ENCODE measurements at regions not wholly inside any gene's neighbourhood (a gene's known extent, or its start where the extent isn't known, plus 50 kb on each side); places are given as distances from the start of the nearest gene placed in this dataset.

- TF ChIP-seq CTCF (IDR thresholded peaks at IDR 0.05; ENCODE audit: insufficient read depth, low read depth, low read length) = no peak
- no peak overlapping the region for H3K4me3 ChIP-seq (ENCODE audit: low read depth, low read length)
- no peak for DNase-seq (ENCODE audit: low read depth)
These were observed 66.1 kb upstream of the PAX2 start for GRCh38 chr10:100679327-100679726.

- DNase-seq (ENCODE audit: low read depth) = no peak
- H3K4me3 ChIP-seq (ENCODE audit: low read depth, low read length) = no peak overlapping the region
- no peak for TF ChIP-seq CTCF (IDR thresholded peaks at IDR 0.05; ENCODE audit: insufficient read depth, low read depth, low read length)
These were observed 62.4 kb upstream of the PAX2 start for GRCh38 chr10:100683004-100683403.

DNA sequence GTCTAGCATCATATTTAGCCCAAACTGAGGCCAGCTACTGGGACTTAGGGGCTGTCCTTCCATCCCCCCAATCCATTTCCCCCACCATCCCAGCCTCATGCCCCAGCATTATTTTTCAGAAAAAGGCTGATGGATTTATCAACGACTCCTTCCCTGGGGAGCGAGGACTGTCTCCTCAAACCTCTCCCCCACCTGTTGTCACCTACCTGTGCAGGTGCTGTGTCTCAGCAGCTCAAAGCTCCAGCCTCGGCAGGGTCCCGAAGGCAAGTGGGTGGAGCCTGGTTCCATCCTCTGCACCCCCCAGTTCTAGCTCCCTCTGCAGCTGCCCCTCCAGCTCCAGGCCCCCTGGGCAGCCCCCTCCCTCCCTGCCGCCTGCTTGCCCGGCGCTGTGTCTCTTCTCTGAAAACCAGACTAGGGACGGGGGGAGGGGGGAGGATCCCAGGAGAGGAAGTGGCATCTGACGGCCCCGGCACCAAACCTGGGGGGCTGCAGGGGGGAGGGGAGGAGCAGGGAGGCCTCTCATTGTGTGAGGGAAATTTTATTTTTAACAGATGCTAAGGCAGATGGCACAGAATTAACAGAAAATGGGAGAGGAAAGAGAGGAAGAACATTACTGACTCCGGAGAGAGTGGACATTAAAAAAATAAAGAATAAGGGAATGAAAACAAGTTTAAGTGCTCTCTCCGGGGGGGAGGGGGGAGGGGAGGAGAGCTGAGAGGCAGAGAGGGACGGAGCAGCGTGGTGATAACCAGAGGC is 61.7 kb upstream of the PAX2 start:
- no peak for TF ChIP-seq CTCF (IDR thresholded peaks at IDR 0.05; ENCODE audit: insufficient read depth, low read depth, low read length)
- H3K4me3 ChIP-seq (ENCODE audit: low read depth, low read length) = no peak overlapping the region
- no peak for DNase-seq (ENCODE audit: low read depth)

DNA sequence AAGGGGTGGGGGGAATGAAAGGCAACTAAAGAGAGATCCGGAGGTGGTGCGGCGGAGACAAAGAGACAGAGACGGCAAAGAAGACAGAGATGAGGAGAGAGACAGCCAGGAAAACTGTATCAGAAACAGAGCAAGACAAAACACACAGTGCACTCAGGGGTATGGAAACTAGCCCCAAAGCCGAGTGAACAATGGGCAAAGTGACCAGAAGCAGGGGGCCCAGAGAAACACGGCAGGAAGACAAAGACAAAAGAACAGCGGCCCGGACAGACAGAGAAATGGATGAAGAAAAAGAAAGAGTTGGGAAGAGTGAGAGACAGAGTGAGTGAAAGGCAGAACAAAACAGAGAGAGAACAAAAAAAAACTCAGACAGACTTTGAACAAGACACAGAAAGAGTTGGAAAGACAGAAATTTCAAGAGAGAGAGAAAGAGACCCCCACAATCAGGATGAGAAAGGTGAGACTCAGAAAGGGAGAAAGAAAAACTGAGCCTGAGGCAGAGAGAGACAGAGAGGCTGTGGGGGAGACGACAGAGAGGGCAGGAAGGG is 60.6 kb upstream of the PAX2 start:
- H3K4me3 ChIP-seq (ENCODE audit: low read depth, low read length) = no peak overlapping the region
- no peak for TF ChIP-seq CTCF (IDR thresholded peaks at IDR 0.05; ENCODE audit: insufficient read depth, low read depth, low read length)
- no peak for DNase-seq (ENCODE audit: low read depth)

DNA sequence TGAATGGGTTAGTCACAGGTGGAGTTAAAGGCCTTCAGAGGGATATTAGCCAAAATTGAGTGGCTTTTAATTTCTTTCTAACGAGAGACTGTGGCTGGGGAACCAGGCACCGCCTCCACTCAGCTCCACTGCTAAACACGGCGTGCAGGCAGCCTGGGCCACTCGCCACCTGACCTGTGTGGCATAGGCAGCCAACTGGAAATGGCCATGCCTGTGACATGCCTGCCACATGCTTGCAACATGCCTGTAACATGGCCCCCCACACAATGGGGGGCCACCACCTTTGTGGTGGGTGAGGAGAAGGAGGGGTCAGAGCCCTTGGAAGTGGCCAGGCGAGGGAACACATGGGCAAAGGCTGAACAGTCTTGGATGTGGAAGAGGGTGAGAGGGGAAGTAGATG is 60.1 kb upstream of the PAX2 start:
- no peak for TF ChIP-seq CTCF (IDR thresholded peaks at IDR 0.05; ENCODE audit: insufficient read depth, low read depth, low read length)
- DNase-seq (ENCODE audit: low read depth) = no peak

DNA sequence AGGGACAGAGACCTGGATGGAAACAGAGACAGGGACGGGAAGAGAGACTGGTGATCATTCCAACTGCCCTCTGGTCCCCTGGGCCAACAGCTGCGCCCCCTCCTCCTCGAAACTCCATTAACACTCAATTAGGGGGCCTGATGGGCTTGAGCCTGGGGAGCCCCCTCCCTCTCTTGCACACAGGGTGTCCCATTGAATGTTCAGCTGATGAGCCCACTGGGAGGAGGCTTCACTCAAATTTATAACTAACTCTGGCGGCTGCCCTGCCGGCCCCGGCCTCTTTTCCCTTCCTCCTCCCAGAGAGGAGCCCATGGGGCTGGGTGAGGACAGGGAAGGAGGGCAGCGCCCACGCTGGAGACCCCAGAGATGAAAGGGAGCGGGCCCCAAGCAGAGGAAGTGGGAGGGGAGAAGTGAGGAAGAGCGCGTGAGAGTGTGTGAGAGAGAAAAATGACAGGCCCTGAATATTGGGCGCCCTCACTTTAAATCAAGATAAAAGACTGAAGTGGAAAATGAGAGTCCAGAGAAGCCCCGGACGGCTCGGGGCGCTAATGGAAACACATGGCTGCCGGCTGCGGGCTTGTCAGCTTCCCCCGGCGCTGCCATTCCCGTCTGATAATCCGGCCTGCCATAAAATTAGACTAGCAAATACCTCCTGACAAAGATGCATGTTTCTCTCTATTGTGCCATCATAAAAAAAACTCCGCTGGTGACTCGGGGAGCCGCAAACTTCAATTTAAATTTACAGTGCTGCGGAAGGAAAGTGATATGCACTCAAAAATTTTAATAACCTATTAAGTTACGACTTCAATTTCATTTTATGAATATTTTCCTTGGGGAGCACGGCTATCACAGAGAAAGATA is 58.0 kb upstream of the PAX2 start:
- TF ChIP-seq CTCF (IDR thresholded peaks at IDR 0.05; ENCODE audit: insufficient read depth, low read depth, low read length) = no peak
- DNase-seq (ENCODE audit: low read depth) = no peak
- H3K4me3 ChIP-seq (ENCODE audit: low read depth, low read length) = no peak overlapping the region

More for the DNA sequence above, 60.1 kb upstream of the PAX2 start:
- no peak overlapping the region for H3K4me3 ChIP-seq (ENCODE audit: low read depth, low read length)

Data from fibroblast of villous mesenchyme (primary cell).